Neural cell (in vitro differentiated cells): ENCODE measurements at regions not wholly inside any gene's neighbourhood (a gene's known extent, or its start where the extent isn't known, plus 50 kb on each side); places are given as distances from the start of the nearest gene placed in this dataset.

Experiments
- H2AFZ ChIP-seq: fragments of 200-600, 300-800 bp; sonication (generic), shearing (Covaris generic); 2 replicates; pipeline ENCODE4 v1.6.0; 2014; ENCODE audit warnings: low read depth, mild to moderate bottlenecking, antibody characterized with exemption, low read length, moderate library complexity
- H3F3A ChIP-seq: fragments of 200-600 bp; shearing (Covaris generic); 2 replicates; pipeline ENCODE4 v1.6.1; 2016; ENCODE audit warnings: mild to moderate bottlenecking, moderate library complexity, mixed read lengths, antibody characterized with exemption, low read length; ENCODE audit not compliant: insufficient read depth, poor library complexity, severe bottlenecking
- H3K27ac ChIP-seq: fragments of 200-600, 300-800 bp; sonication (generic), shearing (Covaris generic); 2 replicates; pipeline ENCODE4 v1.5.1; 2014; ENCODE audit warnings: mild to moderate bottlenecking, low read length, moderate library complexity
- H3K27me3 ChIP-seq: fragments of 300-800, 200-600 bp; sonication (generic), shearing (Covaris generic); 2 replicates; pipeline ENCODE4 v1.6.0; 2014; ENCODE audit warnings: mild to moderate bottlenecking, low read depth, low read length, moderate library complexity; ENCODE audit not compliant: insufficient read depth
- H3K36me3 ChIP-seq: fragments of 300-800, 200-600 bp; sonication (generic), shearing (Covaris generic); 2 replicates; pipeline ENCODE4 v1.5.1; 2014; ENCODE audit warnings: mild to moderate bottlenecking, antibody characterized with exemption, low read length, moderate library complexity; ENCODE audit not compliant: insufficient read depth
- H3K4me2 ChIP-seq: fragments of 300-800, 200-600 bp; sonication (generic), shearing (Covaris generic); 2 replicates; pipeline ENCODE4 v1.6.0; 2014; ENCODE audit warnings: mild to moderate bottlenecking, low read length
- H3K4me3 ChIP-seq: fragments of 300-800, 200-600 bp; sonication (generic), shearing (Covaris generic); 2 replicates; pipeline ENCODE4 v1.5.1; 2014; ENCODE audit warnings: mild to moderate bottlenecking, low read length, moderate library complexity
- H3K79me2 ChIP-seq: fragments of 200-600 bp; shearing (Covaris generic); replicated peaks from 2 replicates; pipeline ENCODE4 v1.6.0; 2014; ENCODE audit warnings: mild to moderate bottlenecking, low read length, moderate library complexity; ENCODE audit not compliant: insufficient read depth
- H3K9ac ChIP-seq: fragments of 300-800, 200-600 bp; sonication (generic), shearing (Covaris generic); 2 replicates; pipeline ENCODE4 v1.6.1; 2016; ENCODE audit warnings: mild to moderate bottlenecking, low read length, mixed read lengths
- H3K9me2 ChIP-seq: fragments of 200-600 bp; shearing (Covaris generic); 2 replicates; pipeline ENCODE4 v1.6.1; 2016; ENCODE audit warnings: mild to moderate bottlenecking, low read length, mixed read lengths; ENCODE audit not compliant: insufficient read depth
- H3K9me3 ChIP-seq: fragments of 200-600, 300-800 bp; sonication (generic), shearing (Covaris generic); 2 replicates; pipeline ENCODE4 v1.6.1; 2016; ENCODE audit warnings: mild to moderate bottlenecking, mixed run types, low read length, moderate library complexity, mixed read lengths
- H4K20me1 ChIP-seq: fragments of 200-600 bp; shearing (Covaris generic); 2 replicates; pipeline ENCODE4 v1.6.1; 2016; ENCODE audit warnings: mild to moderate bottlenecking, mixed run types; ENCODE audit not compliant: insufficient read depth
- EP300 ChIP-seq: fragments of 450-650 bp; conservative IDR thresholded peaks from 2 replicates; pipeline ENCODE4 v1.6.1; 2014; ENCODE audit warnings: antibody characterized with exemption, mild to moderate bottlenecking, moderate library complexity; ENCODE audit not compliant: poor library complexity, severe bottlenecking
- EZH2 ChIP-seq: fragments of 200-600, 300-800 bp; shearing (Covaris generic), sonication (generic); IDR thresholded peaks from 2 replicates; pipeline ENCODE4 v1.6.1; 2014; ENCODE audit warnings: antibody characterized with exemption, low read length, borderline replicate concordance, mild to moderate bottlenecking; ENCODE audit not compliant: insufficient read depth, poor library complexity, severe bottlenecking
- MXI1 ChIP-seq: fragments of 450-650 bp; conservative IDR thresholded peaks from 2 replicates; pipeline ENCODE4 v1.6.1; 2014; ENCODE audit warnings: antibody characterized with exemption, mild to moderate bottlenecking; ENCODE audit not compliant: poor library complexity, severe bottlenecking
- POLR2AphosphoS5 ChIP-seq: IDR thresholded peaks from 2 replicates; pipeline ENCODE4 v1.6.1; 2012
- RAD21 ChIP-seq: fragments of 450-650 bp; conservative IDR thresholded peaks from 2 replicates; pipeline ENCODE4 v1.6.1; 2014; ENCODE audit warnings: antibody characterized with exemption, mild to moderate bottlenecking, moderate library complexity
- REST ChIP-seq: IDR thresholded peaks from 2 replicates; pipeline ENCODE4 v1.6.1; 2012; ENCODE audit warnings: borderline replicate concordance
- SMC3 ChIP-seq: fragments of 450-650 bp; conservative IDR thresholded peaks from 2 replicates; pipeline ENCODE4 v1.6.1; 2014; ENCODE audit warnings: antibody characterized with exemption, mild to moderate bottlenecking, moderate library complexity; ENCODE audit not compliant: poor library complexity
- TAF1 ChIP-seq: IDR thresholded peaks from 2 replicates; pipeline ENCODE4 v1.6.1; 2012; ENCODE audit warnings: low read depth
- TF ChIP-seq, protein P1 (sequence below): fragments of 450-650 bp; IDR thresholded peaks from 2 replicates; pipeline ENCODE4 v1.5.1; 2014; ENCODE audit warnings: antibody characterized with exemption, mild to moderate bottlenecking, moderate library complexity; ENCODE audit not compliant: poor library complexity, severe bottlenecking

DNA sequence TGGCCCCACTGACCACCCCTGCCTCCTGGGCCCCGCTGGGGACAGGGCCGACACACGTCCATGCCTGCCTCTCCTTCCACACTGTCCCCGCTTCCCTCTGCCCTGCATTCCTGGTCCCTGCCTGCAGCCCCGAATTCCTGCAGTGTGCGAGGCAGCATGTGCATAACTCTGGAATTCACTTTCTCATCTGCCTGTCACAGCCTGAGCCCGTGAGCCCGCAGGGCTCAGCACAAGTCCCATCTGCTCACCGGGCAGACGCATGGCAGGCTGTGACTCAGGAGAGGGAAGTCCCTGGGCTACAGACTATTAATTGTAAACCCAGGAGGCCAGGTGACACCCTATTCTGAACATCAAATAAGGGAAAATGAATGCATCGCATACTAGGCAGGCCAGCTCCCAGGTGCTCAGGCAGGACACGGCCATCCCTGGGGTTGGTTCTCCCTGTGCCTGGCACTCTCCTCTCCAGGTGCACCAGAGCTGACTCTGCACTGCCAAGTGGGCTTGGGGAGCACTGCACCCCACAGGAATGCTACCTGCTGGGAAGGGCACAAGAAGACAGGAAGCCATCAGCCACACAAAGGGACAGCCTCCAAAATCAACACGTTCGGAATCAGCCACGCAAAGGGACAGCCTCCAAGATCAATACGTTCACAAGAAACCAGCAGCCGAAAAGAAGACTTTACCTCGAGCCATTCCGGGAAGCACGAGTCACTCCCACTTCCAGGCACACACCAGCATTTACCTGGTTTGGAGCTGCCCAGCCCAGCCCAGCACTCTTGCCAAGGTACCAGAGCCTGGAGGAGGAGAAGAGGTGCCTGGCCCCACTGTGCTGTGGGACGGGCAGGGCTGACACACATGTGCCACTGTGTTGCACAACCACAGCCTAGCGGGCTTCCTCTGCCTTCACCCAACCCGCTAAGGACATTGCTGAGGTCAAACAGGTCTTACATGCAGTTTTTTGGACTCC is 65.9 kb downstream of the DLL1 start:
- Histone ChIP-seq H3K9me3 (no peaks in the 10 kb centered on the region), H4K20me1 (no peaks in the 10 kb centered on the region), H3K9ac (no peak overlapping the region), H3K79me2 (no peaks in the 10 kb centered on the region), H3K9me2 (no peaks in the 10 kb centered on the region), H3K27ac (no peak overlapping the region), H3K4me3 (no peak overlapping the region), H3F3A (no peaks in the 10 kb centered on the region), H3K27me3 (no peaks in the 10 kb centered on the region), H3K4me2 (no peak overlapping the region), H2AFZ (no peak overlapping the region), H3K36me3 (no peaks in the 10 kb centered on the region)
- TF ChIP-seq MXI1 (no peak), POLR2AphosphoS5 (no peak), RAD21 (no peak), REST (no peak), EZH2 (no peak), EP300 (no peak), SMC3 (no peak), TAF1 (no peak)
- TF ChIP-seq, protein P1, sequence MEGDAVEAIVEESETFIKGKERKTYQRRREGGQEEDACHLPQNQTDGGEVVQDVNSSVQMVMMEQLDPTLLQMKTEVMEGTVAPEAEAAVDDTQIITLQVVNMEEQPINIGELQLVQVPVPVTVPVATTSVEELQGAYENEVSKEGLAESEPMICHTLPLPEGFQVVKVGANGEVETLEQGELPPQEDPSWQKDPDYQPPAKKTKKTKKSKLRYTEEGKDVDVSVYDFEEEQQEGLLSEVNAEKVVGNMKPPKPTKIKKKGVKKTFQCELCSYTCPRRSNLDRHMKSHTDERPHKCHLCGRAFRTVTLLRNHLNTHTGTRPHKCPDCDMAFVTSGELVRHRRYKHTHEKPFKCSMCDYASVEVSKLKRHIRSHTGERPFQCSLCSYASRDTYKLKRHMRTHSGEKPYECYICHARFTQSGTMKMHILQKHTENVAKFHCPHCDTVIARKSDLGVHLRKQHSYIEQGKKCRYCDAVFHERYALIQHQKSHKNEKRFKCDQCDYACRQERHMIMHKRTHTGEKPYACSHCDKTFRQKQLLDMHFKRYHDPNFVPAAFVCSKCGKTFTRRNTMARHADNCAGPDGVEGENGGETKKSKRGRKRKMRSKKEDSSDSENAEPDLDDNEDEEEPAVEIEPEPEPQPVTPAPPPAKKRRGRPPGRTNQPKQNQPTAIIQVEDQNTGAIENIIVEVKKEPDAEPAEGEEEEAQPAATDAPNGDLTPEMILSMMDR: no peak

GRCh38 chr6:170223718-170224693 is 66.9 kb downstream of the DLL1 start:
- Histone ChIP-seq H3K27me3 (no peaks in the 10 kb centered on the region), H3K36me3 (no peaks in the 10 kb centered on the region), H3K4me3 (no peak overlapping the region), H3K4me2 (no peak overlapping the region), H2AFZ (no peak overlapping the region), H3K27ac (no peak overlapping the region), H3F3A (no peaks in the 10 kb centered on the region), H3K9me3 (no peaks in the 10 kb centered on the region), H3K9ac (no peak overlapping the region), H3K9me2 (no peaks in the 10 kb centered on the region), H4K20me1 (no peaks in the 10 kb centered on the region), H3K79me2 (no peaks in the 10 kb centered on the region)
- no peak for TF ChIP-seq RAD21
